GM21528 (cell line): ENCODE measurements at regions not wholly inside any gene's neighbourhood (a gene's known extent, or its start where the extent isn't known, plus 50 kb on each side); places are given as distances from the start of the nearest gene placed in this dataset.

Experiments
- ATAC-seq: cut with Tn5 transposase; IDR thresholded peaks from one replicate; pipeline ENCODE4 v1.9.1; 2021; ENCODE audit warnings: mild to moderate bottlenecking, moderate library complexity; ENCODE audit not compliant: unreplicated experiment, low FRiP score

DNA sequence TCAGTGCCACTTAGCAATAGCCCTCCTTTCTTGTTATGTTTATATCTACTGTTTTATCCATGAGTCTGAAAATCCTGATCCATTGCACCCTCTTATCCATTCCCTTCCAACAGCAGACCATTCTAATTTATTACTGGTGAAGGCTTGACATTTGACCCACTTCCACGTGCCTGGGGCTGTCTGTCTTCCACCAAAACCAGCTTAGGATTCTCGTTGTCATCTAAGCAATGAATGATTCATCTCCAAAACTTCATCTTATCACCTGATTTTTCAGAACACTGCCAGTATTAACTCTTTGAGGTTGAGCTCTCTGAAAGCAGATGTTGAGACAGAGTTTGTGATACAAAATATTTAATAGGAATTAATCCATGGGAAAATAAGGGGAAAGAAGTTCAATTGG lies 277.8 kb upstream of the FBXL7 start:
- no peak for ATAC-seq

DNA sequence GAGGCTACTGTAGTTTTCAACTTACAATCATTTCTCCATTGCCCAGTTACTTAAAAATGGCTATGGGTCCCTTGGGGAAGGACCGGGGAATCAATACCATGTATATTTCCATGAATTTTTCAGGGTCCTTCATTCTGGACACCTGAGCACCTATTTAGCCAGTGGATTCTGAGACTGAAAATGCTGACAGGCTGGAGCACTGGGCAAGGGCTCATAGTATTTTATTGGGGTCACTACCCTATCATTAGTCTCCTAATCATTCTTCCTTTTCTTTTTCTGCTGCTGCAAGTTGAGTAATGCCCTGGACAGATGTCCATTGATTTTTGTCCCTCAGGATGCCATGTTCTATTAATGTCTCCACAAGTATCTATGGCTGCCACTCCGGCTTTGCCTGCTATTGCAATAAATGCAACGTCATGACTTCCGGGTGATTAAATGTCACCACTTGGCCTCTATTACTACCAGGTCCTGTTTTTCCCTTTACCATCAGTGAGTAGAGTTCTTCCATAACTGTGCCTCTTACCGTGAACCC lies 279.3 kb upstream of the FBXL7 start:
- no peak for ATAC-seq

DNA sequence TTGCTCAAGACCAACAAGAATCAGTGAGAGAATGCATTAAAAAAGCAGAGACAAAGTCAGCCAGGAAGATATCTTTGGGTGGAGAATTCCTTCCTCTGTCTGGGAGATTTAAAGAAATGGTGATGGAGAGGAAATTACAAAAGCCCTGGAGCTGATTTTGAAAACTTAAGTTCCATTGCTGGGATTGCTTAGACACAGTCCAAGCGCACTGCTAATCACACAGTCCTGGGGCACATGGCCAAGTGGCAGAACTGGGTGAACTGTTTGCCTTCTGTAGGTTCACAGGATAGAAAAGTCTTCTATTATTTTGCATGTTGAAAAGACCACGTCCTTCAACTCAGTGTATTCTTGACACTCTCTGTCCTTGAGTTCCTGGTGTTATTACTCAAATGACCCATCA lies 284.9 kb upstream of the FBXL7 start:
- ATAC-seq = no peak

DNA sequence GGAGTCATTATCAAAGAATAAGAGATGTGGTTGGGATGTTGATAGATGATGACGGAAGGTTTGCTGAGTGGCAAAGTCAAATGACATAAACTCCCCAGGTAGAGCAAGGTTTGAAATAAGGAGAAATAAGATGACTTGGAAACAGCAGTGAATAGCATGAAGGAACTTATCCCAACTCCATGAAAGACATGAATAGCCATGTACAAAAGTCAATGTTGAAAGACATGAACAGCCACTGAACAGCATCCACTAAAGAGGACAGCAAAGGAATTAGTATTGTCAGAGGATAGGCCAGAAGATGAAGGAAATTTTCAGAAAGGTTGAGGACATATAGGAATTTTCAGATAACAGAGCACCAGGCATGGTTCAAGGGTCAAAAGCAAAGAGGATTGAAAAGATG lies 286.0 kb upstream of the FBXL7 start:
- ATAC-seq = no peak

DNA sequence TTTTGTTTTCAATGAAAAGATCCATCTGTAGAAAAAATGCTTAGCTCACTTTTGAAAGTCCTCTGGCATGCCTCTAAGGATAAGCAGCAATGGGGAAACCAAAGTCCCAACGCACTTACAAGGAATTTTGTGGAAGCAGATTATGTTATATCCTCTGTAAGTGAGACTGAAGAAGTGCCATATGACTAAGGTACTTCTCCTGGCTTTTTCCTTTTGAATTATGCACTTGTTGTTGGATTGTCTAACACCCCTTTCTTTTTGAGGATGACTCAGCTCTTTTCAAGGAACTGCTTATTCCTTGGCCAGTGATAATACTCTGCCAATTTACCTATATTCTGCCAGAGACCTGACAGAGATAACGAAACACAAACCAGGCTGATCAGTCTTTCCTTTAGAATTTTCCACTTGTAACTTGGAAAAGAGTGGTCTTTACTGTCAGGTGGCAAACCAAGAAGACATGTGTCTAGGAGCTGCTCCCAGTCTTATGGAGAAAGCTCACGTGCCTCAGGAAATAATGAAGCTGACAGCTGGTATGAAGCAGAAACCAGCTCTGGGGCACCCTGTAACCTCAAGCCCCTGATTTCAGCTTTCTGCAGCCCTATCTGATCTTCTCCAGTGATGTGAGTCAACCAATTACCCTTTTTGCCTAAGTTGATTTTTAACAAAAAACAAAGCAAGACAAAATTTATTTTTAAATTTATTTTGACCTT lies 290.8 kb upstream of the FBXL7 start:
- no peak for ATAC-seq

DNA sequence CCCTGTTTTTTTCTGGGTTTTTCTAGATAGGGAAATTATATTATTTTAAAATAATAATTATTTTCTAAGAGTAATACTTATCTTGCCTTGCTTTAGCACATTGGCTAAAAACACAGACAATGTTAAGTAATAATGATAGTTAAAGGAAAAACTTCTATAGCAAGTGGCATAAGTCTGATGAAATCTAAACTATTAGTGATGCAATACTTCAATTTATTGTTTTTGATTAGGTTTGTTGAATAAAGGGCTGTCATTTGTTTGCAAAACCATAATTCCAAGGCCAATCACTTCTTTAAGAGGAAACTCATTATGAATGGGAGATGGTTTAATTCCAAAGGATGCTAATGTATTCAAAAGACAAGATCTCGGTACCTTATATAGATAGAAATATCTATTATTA lies 293.8 kb upstream of the FBXL7 start:
- ATAC-seq = no peak

DNA sequence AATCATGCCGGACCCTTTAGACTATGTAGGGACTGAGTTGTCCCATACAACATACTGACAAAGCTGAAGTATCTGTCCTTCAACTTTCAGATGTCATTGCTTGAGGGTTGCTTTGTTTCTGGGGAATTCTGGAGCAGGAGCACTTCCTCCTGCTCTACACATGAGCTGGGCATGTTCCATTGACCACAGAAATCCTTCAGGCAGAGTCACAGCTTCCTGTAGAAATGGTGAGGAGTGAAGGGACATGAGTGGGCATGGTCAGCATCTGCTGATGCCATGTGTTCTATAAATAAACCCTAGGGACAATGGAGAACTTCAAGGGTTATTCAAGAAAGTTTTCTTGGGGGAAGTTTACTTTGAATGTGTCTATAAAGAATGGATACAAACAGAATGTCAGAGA lies 296.6 kb upstream of the FBXL7 start:
- no peak for ATAC-seq

DNA sequence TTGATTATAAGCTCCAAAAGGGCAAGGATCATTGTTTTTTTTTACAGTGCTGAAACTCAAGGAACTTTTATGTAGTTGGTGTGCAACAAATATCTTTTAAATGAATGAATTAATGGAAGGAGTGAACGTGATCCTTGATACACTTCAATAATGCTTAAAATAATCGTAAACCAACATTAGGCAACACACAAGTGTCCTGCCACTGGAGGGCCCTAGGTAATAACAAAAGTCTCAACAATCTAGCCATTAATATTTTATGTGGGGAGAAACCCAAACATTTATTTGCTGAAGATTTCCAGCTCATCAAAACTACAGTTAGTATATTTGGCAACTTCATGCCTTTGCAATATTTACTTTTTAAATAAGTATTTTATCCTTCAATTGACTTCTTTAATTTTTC lies 309.0 kb upstream of the FBXL7 start:
- ATAC-seq = no peak

DNA sequence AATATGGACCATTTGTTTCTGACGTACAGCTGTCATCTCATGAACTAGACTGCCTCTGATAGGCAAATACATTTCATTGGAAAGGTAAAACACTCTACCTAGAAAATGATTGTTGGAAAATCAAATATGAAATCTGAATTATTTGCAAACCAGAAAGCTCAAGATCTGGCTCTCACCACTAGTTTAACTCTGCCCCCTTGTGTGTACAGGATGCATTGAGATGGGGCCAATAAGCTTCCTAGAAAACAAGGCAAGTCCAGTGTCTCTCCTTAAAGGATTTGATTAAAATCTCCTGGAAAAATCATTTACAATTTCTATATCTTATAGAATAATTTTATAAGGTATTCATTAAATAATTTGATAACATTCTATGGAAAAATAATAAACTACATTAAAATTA lies 311.9 kb upstream of the ANKH start:
- ATAC-seq = no peak

DNA sequence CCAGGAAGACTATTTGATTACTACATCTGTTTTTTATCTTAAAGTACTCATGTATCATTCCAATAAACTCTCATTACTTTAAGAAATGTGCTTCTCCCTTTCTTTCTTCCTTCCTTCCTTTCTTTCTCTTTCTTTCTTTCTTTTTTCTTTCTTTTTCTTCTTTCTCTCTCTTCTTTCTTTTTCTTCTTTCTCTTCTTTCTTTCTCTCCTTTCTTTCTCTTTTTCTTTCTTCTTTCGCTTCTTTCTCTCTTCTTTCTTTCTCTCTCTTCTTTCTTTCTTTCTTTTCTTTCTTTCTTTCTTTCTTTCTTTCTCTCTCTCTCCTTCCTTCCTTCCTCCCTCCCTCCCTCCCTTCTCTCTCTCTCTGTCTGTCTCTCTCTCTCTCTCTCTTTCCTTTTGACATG lies 298.6 kb upstream of the ANKH start:
- ATAC-seq = no peak

DNA sequence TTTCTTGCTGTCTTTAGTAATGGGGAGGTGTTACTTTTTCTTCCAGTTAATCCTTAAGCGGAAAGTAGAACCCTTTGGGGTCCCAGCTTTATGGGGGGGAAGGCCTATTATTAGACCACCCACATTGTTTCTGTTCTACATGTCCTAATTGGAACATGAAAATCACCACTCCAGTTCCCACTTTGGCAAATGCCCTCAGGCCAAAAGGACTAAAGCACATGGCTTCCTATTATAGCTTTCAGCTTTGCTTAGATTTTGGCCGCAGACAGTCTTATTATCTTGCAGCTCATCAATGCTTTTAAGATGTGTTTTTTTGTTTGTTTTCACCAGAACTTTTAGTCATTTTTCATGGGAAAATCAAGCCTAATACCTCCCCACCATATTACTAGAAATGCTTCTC lies 296.8 kb upstream of the ANKH start:
- ATAC-seq = no peak

DNA sequence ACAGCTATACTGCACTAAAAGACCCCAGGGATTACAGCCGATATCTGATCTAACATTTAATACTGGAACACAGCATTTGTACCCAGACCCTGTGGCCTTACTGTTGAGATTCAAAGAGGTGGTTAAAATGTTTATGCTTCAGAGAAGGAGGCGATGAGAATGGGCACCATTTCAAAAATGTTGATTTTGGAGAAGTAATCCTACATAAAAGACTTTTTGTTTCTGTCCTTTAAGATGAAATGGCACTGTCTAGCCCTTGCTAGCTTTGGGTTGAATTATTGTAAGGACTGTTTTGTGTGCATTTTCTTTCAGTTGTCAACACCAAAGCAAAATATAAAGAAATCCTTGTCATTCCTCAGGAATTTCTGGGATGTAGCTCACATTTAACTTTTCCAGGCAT lies 288.5 kb upstream of the ANKH start:
- ATAC-seq = no peak

DNA sequence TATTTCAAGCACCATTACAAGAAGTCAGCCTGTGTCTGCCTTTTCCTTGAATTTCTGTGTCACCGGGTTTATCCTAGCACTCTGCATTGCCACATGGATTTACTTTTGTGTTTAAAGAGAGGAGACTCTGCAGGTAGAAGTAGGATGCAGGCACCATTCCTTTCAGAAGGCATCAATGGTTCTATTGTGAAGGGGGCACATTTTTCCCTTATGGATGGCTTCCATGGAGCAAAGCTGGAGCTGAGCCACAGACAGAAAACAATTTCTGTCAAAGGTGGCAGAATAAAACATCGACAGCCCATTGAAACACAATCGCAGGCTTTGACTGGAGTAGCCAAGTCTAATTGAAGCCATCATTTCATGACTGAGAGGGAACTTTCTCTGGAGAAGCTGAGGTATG lies 288.0 kb upstream of the ANKH start:
- no peak for ATAC-seq

DNA sequence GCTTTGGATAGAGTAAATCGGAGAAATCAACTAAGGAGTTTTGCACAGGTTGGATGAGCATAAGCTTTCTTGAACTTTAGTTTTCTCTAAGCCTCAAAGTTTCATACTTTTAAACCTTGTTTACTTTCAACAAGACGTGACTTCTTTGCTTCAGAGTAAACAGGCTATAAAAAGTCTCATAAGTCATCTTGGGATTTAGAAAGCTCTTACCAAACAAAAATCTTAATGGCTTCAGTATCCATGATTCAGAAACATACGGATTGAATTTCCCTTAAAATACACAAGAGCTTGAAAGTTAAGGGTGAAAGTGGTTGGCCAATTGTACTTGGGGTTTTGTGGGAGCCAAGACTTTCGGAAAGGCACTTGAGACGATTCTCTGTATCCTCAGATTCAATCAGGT lies 270.9 kb upstream of the ANKH start:
- ATAC-seq = no peak

DNA sequence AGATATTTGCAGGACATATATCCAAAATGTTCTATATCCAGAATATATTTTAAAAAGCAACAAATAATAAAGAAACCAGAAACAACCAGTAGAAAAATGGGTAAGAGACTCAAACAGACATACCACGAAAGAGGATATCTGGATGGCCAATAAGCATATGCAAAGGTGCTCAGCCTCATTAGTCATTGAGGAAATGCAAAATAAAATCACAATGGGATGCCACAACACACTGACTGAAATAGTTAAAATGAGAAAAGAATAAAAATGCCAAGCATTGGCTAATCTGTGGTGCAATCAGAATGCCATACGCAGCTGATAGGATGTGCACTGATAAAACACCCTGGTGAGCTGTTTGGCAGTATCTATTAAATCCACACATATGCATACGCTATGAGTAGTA lies 265.8 kb upstream of the ANKH start:
- ATAC-seq = no peak

DNA sequence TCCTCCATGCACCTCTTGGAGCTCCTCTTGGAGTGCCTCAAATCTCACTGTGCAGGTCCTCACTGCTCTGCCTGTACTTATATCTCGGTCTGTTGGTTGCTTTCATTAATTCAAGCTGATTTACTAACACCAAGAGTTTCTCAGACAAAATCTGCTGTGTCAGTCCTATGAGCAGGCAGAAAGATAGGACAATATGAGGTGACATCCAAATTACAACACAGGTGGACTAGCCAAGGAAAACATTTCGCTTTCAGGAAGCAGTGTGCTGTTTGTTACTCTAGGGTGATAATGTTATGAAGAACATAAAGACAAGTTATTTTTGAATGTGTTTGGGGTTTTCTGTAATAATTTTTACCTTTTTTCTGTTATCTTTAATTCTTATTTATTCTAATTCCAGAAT lies 264.1 kb upstream of the ANKH start:
- ATAC-seq = no peak

DNA sequence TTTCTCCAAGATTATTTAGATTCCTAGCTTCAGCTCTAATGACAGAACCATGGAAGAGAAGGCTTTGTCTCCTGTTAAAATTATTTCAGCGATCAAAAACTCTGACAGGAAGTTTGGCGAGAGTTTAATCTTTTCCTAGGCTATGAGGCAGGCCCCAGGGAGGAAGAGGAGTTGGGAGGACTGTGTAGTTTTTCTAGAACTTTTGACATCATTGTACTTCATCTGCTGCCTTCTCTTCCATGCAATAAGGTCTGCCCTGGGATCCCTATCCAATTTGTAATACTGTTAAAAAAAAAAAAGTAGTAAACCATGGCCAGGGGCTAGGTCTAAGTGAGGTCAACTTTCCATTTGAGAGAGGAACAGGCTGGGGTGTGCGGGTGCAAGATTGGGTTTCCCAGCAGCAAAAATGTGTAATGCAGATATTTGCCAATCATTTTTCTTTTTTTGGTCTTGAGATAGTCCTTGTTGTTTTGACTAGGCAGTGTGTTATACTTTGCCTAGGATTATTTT lies 261.9 kb upstream of the ANKH start:
- ATAC-seq = no peak

DNA sequence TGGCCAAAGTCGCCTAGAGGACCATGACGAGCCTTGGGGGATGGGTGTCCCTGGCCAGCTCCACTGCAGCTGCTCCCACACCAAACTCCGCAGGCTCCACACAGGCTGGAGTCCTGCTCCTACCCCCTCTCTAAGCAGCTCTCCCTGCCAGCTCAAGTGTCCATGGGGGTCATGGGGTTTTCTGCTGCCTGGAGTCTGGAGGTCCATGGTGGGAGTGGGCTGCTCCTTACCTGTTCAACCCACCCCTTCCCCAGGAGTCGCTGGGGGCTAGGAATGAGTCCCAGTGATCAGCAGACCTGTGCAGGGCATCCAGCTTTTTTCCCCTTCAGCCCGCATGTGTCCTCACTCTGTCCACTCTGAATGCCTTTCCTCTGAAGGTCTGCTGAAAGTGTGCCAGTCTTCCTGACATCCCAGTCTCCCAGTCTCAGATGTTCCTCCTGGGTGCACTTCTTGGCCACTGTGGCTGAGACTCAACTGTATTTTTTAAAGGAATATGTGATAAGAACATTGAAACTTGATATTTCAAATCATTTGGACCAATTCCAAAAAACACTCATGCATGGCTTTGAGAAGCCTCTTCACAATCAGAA lies 261.3 kb upstream of the ANKH start:
- no peak for ATAC-seq

DNA sequence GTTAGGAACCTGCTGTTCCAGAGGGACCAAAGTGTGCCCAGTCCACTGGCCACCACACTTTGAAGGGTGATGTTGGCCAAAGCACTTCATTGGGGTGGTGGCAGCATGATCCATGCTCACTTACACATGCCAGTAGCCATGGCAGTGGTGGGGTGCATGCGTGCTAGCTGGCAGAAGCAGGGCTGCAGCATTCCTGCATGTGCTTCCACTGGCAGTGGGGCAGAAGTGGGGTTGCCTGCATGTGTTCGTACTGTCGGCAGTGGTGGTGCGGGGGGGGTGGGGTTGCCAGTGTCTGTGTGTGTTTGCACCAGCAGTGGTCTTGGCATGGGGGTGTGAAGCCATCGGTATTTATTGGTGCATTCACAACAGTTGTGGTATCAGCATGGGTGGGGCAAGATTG lies 260.3 kb upstream of the ANKH start:
- ATAC-seq = no peak

DNA sequence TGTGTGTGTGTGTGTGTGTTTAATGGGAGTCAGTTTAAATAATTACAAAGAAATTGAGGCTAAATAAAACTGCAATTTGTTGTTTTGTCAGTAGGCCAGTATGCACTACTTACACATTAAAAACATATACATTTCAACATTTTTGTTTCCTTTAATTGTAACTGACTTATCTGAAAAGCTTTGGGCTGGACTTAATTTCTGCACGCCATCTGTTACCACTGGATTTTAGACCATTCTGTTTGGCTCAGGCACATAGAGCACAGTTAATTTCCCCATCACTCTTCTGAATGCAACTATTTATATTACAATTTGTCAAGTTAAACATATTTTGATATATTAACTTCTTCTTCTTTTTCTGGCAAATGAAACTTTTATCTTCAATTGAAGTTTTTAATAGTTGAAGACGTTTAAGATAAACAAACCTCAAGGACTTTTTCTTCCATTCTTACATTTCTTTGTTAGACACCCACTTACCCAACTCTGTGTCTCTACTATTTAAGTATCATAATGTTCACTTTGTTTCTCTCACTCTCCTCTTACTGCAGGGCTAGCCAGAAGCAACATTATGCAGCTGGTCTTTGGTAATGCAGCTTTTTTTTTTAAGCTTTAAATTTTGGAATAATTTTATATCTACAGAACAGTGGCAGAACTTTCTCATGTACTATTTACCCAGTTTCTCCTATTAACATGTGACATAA lies 253.4 kb upstream of the ANKH start:
- no peak for ATAC-seq

DNA sequence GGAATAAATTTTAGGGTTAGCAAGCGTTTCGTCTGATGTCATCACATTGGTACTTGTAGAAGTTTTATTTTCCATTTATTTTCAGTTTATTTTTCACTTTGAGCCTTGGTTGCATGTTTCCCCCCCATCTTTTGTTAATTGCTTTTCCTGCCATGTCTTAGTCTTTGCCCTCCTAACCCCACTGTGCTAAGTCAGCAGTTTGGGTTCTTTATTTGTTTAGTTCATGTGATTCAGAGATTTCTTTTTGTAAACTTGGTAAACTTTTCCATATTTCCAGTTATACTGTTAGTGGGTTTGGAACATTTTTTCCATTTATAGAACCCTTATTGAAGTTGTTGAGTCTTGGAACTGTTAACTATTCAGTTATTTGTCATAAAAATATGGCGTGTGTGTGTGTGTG lies 252.9 kb upstream of the ANKH start:
- ATAC-seq = no peak

DNA sequence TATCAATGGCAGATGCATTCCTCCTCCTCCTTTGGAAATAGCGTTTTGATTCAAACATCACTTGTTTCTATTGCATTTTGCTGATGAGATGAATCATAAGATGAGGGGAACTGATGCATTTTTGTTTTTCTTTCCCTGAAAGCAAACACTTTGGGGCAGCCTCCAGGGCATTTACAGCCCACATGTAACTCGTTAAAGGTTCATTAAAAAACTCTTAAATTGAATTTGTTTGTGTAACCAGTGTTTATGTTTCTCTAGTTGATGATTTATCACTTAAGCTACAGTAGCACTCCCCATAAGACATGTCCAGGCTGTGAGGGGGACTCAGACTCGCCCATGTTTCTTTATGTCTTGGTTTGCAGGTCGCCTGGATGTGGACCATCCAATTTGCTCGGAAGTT lies 246.1 kb upstream of the ANKH start:
- ATAC-seq = no peak
